Activated CD4-positive, alpha-beta T cell treated with anti-CD3 and anti-CD28 coated beads, Interleukin-2, Interleukin-4, amounts not matched to agents 100 ng/mL and 50 ng/mL, durations not matched to agents 16 hours and 8 hours (primary cell): ENCODE measurements at regions not wholly inside any gene's neighbourhood (a gene's known extent, or its start where the extent isn't known, plus 50 kb on each side); places are given as distances from the start of the nearest gene placed in this dataset.
"Not testable (repeated sequence)": the region's sequence is repeated elsewhere in the genome, so short reads cannot be mapped to it uniquely, and the experiment has no call there.

Experiments used
- DNase-seq: peaks from one replicate; pipeline ENCODE4 v3.0.0-alpha.2; 2020; ENCODE audit warnings: low spot score

DNA sequence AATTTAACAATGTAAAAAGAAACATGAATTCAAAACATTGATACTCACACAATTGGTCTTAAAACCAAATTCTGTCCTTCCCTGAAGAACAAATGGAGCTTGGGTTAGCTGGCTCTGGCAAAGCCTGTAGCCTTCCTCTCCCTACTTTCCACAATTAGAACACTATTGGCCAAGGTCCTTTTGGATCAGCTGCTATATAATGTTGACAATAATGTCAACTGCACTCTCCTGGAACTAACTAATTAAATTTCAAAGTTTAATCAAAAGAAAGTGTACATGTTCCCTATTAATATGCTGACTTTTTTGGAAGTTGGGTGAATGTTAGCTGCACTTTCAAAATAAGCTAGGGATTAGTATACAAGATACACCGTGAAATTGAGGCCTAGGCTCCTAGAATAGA is 440.1 kb upstream of the NFE2L3 start:
- DNase-seq, result no peak

DNA sequence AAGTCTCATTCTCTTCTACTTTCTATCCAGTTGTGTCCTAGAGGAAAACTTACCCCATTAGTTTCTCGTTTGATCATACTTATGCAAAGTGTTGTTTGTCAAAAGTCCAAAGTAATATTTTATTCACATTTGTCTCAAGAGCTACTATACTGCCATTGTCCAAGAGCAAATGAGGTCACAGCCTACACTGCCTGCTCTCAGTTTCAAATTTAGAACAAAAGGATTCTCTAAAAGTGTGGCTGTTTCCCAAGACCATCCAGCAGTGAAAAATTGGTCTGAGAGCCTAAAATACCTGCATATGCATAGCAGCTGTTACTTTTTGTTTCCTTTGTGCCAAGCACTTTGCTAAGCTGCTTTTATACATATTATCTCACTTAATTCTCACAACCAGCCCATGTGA is 439.5 kb upstream of the NFE2L3 start:
- DNase-seq, result no peak

DNA sequence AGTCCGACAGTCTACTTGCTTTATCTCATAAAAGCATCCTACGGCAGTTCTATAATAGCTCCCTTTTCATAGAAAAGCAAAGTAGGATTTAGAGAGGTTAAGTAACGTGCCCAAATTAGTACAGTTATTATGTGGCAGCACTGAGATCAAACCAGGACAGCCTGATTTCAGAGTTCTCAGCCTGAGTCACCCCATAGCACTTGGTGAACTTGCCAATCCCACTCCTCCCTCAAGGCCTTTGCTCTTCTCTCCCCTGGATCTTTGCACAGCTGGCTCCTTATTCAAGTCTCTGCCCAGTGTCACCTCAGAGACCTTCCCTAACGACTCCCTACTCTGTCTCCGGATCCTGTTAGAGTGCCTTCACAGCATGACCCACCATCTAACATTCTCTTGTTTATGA is 438.0 kb upstream of the NFE2L3 start:
- peak; percentile 2 for DNase-seq

DNA sequence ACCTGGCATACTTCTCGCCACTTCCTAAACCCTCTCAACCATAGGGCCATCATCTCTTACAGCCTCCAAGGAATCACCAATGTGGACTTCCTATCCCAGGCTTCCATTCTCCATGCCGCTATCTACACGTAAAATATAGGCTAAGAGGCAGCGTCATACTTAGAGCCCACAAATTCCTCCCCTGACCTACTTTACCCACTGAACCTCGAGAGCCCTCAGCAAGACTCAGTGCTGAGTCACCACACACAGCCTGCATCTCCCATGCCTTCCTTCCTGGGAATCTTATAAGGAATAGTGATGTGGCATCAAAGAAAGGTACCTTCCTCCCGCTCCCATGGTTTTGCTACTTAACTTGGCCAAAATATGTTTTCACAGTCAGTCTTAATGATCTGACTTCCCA is 435.6 kb upstream of the NFE2L3 start:
- DNase-seq, result no peak

DNA sequence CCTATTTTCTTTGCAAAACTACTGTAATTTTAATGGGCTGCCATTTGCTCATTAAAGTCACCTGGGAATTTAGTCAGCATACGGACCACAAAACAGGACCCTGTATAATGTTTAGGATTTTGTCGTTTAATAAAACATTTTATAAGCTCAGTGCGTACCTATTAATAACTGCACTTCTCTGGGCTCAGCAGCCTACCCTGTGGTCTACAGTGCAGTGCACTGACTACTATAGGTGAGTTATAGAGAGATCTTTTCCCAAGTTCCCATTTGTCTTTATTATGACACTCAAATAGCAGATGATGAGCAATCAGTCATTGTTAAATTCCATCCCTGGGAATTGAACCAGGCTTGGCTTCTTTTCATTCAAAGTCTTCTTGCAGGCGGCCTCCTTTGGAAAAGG is 433.4 kb upstream of the NFE2L3 start:
- no peak for DNase-seq

DNA sequence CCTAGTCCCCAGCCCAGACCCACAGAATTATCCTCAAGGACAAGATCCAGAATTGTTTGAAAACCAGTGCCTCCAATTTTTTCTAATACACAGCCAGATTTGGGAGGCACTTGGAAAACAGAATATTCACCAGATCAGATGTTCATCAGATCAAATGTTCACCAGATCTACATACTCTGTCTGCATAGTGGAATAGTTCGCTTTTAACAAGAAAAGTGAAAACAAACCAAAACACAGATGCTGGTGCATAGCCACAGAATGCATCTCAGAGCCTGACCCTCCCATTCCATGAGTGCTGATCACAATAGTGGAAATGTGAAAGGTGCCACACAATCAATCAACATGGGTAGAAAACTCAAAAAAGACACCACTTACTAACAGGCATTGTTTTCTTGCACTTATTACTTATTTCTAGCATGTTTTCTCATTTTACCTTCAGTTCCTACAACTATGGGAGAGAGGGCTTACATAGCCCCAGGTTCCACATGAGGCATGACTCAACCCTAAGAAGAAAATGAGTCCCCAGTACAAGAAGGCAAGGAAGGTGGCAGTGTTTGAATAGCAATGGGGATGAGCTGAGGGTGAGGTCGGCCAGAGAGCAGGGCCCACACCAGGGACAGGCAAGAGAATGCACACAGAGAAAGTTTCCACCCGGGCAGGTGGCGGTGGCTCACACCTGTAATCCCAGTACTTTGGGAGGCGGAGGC is 432.7 kb upstream of the NFE2L3 start:
- no peak for DNase-seq

DNA sequence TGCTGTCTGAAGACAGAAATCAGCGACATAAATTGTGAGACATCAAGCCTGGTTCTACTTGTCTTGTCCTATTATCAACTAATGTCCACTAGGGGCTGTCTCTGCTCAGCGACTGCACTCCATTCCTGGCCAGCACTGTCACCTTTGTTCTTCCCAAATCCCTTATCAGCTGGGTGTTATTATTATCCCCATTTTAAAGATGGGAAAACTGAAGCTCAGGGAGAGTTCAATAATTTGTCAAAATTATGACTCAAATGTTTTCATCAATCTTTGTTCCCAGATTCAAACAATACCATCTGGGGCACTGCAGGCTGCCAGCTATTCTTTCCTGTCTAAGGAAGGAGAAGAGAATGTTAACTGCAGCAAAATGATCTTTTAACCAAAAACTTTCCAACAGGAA is 431.6 kb upstream of the NFE2L3 start:
- no peak for DNase-seq

DNA sequence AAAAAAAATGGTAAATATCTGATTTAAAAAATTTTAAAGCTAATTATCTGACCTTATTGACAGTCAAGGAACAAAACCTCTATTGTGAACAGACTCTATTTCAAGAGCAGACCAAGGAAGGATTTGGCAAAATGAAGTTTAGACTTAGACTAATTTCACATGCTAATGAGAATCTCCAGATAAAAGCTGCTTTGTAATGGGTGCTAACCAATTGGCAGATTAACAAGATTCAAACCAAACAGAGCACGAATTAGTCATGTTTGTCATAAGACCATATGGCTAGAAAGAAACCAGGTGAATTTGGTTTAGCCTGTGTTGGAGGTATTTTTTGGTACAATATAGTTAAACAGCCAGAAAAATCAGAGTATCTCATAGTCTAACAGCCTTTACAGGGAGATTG is 429.1 kb upstream of the NFE2L3 start:
- DNase-seq, result no peak

DNA sequence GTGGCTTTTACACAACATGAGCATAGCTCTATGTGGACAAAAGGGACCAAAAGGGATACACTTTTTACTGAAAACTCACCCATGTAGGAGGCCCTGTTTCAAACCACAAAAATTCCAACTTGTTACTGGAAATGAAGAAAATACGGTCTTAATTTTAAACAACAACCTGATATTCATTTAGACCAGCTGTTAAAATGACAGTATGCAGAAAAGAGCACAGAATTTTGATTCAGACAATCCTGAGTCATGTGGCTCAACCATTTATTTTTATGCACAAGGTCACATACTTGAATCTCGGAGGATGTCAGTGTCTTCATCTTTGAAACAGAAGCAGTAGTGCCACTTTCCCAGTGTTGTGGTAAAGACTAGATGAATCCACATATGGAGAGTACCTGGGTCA is 426.5 kb upstream of the NFE2L3 start:
- no peak for DNase-seq

DNA sequence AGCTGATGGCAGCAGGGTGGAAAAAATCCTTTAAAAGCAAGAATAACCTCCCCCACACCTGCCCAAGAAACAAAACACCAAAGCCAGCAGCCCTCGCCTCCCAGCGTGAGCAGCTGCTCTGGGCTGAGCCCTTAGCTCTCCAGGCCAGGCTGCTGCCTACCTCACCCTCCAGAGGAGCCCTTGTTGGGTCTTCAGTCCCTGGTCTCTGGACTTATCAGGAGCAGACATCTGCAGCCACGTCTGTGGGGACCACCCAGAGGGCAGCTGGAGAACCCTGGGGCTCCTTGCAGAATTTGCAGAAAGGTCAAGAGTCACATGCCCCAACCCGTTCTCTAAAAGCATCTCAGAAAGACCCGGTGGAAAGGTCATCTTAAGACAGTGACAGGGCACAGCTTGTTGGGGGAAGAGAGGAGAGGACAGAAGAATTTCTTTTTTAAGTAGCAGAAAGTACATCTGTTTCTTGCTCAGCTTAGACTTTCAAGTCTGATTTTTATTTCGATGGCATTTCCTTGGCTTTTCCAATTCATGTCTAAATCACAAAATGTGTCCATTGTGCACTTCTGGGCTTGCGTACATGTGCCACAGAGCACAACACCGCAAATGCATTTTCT is 425.7 kb upstream of the NFE2L3 start:
- no peak for DNase-seq

DNA sequence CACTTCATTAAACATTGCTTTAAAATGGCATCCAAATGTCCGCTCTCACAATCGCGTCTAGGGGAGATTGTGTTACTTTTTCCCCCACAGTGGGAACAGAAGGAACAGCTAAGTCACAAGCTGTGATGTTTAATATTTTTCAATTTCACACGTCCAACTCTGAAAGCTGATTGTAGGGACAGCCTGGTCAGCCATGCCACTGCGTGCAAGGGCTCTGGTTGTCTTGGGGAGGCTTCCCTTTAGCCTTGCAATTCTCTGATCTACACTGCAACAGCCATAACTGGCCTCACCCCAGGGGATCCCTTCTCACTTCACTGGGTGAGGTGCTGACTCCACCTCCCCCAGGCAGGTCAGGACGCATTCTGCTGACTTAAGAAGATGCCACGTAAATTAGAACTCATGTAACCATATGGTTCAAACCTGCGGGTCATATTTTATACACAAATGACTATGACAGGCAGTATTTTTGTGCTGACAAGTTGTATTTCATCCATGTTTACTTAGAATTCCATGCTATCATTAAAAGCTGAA is 425.2 kb upstream of the NFE2L3 start:
- DNase-seq, result no peak

DNA sequence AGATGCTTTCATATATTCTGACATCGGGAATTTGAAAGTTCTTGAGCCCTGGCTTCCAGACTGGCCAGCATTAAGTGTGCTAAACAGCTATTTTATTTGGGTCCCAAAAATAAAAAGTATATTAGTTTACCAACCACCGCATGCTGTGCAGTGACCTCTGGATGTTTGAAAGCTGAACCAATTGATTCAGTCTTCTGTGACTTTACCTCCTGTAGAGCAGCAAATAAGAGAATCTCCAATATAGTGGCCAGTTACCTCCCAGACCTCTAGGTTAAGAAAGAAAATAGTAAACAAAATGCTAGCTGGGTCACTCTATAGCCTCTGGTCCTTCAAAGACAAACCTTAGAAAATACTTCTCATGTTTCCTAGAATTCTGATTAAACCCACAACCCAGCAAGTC is 424.6 kb upstream of the NFE2L3 start:
- DNase-seq, result no peak

DNA sequence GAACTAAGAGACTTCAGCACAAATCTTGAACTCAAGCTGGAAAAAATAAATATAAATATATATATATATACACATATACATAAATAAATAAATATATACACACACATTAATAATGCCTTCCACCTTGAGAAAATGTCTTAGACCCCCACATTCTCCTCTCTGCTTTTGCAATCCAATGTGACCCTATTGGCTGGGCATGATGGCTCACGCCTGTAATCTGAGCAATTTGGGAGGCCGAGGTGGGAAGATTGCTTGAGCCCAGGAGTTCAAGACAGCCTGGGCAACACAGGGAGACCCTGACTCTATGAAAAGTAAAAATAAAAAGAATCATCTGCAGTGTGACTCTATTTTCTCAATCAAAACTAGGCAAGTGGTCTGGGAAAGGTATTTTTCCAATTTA is 424.1 kb upstream of the NFE2L3 start:
- DNase-seq, result no peak

DNA sequence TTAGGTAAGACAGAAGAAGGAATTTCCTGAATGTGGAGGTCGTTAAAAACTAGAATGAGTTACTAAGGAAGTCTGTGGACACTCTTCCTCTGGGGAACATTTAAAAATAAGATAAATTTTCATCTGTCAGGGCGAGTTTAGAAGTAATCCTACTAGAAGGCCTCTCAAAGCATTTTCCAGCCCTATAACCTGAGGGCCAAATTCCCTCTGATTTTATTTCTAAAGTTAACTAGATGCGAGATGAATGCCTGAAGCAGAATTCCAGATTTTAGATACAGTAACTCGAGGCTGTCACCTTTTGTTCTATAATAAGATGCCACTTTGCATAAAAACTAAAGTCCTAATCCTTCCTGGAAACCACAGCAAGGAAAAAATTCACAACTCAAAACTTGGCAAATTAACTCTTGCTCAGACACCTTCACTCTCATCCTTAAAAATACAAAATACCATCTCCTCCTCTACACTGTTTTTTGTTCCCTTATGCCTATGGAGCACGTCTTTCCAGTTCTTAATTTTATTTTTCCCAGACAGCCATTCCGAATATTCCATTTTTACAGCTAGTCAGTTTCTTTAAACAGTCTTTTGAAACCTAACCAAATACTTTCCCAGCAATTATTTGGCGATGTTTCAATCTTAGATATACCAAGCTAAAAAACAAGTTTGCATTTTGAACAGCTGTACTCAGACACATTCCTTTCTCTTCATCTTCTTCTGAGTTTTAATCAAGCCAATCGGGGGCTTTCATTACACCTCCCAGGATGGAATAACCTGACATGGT is 420.7 kb upstream of the NFE2L3 start:
- no peak for DNase-seq

DNA sequence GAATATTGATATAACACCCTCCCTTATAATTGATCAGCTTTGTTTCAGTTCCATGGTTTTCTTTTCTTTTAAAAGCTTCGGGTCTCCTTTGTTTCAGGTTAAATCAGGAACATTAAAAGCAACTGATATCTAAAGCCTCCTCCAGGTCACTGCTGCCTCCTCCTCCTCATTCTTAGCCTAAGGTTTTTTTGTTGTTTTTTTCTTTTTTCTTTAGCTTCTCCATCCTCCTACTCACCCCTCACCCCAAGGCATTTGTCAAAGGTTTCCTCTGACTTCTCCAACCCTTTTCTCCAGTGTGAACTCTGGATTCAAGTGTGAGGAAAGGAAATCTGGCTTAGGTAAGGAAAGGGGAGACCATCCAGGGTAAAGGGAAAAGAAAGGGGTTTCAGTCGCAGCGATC is 420.2 kb upstream of the NFE2L3 start:
- DNase-seq, result no peak

DNA sequence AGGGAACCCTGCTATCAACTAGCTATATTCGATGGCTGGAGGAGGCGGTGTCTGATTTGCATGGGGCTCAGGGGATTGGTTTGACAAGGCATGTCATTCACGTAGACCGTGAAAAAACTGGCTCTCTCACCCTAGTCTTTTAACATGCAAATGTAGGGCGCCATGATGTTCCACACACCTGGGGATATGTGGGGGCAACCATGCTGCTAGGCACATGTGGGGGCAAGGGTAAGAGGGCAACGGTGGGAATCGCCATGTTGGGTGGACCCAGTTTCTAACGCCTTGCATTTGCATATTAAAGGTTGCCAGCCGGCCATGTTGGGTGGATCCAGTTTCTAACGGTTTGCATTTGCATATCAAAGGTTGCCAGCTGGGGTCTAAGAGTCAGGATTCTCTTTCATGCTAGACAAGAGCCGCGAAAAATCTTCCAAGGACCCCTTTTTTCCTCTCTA is 419.2 kb upstream of the NFE2L3 start:
- DNase-seq, result no peak

DNA sequence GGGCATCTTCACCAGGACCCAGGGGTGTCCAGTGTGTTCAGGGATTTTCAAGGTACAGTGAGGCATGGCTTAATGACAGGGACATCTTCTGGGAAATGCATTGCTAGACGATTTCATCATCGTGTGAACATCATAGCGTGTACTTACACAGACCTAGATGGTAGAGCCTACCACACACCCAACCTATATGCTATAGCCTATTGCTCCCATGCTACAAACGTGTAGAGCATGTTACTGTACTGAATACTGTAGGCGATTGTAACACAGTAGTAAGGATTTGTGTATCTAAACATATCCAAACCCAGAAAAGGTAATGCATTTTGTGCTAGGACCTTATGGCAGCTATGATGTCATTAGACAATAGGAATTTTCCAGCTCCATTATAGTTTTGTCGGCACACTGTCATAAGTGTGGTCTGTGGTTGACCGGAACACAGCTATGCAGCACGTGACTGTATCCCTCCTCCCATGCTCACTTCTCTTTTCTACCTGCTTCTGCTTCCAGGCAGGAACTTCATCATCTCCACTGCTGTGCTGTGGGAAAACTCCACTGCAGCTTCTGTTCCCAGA is 416.2 kb upstream of the NFE2L3 start:
- DNase-seq, result no peak

DNA sequence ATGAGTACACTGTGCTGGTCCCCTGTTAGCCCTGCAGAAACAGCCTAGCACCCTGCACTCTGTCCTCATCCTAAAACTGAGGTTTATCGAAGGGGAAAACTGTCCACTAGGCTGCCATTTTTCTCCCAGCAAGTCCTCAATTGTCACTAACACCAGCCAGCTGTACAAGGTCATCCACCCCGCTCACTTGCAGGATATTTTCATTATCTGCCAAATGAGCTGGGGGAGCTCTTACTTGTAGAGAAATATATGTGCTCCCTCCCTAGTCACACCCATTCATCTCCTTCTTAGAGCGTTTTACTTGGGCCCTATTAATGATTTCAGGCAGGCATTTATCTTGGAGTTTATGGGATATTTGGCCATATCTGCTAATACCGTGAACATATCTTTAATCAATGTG is 413.5 kb upstream of the NFE2L3 start:
- DNase-seq, result no peak

DNA sequence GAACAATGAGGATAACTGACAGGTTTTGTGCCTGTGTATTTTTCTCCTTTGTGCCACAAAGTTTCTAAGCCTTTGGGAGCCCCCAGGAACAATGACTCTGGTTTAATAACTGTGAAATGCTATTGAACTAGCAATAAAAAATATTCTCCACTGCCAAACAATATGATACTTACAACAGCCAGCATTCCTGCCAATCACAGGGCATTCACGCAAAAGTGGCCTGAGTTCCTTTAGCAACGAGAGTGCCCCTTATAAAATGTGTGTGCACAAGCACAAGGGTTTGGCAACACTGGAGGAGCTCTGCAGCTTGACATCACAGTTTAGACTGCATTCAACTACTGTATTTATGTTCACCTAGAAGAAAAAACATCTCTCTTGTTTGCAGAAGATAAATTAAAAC is 412.9 kb upstream of the NFE2L3 start:
- no peak for DNase-seq

DNA sequence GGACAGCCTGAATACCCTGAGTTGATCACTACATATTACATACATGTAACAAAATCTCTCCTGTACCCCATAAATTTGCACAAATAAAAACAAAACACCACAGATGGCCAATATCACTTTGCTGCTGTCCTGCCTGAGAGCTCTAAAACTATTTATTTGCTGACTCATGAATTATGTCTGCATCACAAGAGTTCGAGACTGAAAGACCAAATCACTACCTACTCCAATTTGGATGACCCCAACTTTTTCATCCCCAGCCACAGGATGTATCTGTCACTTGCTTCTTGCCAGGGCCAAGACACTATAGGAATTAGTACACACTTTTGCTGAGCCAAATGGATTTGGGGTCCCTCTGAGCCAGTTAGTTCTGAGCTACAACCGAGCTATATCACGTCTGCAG is 409.7 kb upstream of the NFE2L3 start:
- no peak for DNase-seq

DNA sequence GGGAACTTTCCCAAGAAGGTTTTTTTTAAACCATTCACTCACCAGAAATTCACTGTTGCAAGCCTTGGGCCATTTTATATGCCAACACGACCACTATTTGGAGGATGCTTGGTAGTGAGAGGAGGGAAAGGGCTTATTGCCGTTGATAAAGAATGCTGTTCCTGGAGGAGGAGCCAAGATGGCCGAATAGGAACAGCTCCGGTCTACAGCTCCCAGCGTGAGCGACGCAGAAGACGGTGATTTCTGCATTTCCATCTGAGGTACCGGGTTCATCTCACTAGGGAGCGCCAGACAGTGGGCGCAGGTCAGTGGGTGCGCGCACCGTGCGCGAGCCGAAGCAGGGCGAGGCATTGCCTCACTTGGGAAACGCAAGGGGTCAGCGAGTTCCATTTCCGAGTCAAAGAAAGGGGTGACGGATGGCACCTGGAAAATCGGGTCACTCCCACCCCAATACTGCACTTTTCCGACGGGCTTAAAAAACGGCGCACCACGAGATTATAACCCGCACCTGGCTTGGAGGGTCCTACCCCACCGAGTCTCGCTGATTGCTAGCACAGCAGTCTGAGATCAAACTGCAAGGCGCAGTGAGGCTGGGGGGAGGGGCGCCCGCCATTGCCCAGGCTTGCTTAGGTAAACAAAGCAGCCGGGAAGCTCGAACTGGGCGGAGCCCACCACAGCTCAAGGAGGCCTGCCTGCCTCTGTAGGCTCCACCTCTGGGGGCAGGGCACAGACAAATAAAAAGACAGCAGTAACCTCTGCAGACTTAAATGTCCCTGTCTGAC is 408.1 kb upstream of the NFE2L3 start:
- not testable (repeated sequence) for DNase-seq
